NCI-H2196 (cell line): ENCODE measurements at regions not wholly inside any gene's neighbourhood (a gene's known extent, or its start where the extent isn't known, plus 50 kb on each side); places are given as distances from the start of the nearest gene placed in this dataset.

Experiments
- DNase-seq: peaks from one replicate; lab custom pipeline; 2025; ENCODE audit not compliant: unreplicated experiment; lab: John Stamatoyannopoulos, UW

DNA sequence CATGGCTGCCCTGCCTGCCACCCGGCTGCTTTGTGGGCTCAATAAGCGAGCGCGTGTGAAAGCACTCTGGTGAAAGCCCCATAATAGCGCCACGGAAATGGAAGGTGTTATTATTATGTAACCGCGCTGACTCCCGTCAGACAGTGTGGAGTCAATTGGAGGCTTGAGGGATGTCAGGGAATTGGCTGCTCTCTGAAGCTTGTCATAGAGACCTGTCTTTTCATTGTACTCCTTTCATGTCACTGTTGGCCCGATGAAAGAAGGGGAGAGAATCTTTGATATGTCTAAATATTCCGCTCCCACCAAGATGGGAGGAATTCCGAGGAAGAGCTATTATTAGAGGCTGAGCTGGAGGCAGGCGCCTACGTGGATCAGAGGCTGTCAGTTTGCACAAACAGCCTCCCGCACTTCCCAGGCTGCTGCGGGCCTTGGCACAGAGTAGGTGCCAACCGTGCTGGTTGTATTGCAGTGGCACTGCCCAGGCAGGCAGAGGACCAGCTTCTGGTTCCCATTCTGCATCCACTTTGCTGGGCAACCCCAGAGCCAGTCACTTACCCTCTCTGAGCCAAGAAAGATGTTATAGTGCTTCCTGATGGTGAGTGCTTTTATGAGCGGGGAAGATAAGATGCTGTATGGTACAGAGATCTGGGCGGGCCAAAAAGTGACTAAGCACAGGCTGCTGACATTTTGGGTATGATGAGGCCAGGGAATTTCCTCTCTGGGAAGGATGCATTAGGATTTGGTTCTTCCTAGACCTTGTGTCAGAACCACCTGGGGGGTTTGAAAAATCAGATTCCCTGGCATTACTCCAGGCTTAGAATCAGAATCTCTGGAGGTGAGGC lies 151.4 kb downstream of the RPS24 start:
- no peak for DNase-seq

GRCh38 chr10:78185693-78186055 lies 152.0 kb downstream of the RPS24 start:
- DNase-seq, result peak; percentile 4

DNA sequence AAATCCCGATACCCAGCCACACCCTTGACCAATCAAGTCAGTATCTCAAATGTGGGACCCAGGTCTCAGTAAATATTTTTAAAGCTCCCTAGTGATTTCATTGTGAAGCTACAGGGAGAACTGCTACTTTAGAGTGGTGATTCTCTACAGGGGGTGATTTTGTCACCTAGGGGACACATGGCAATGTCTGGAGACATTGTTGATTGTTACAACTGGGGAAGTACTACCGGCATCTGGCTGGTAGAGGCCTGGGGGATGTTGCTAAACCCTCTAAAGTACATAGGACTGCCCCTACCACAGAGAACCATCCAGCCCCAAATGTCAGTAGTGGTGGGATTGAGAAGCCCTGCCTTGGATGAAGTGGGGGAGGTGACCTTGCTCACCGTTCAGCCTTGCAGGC lies 152.9 kb downstream of the RPS24 start:
- DNase-seq, result no peak

GRCh38 chr10:78187371-78187770 lies 153.7 kb downstream of the RPS24 start:
- no peak for DNase-seq

GRCh38 chr10:78188446-78188845 lies 154.8 kb downstream of the RPS24 start:
- DNase-seq, result no peak

DNA sequence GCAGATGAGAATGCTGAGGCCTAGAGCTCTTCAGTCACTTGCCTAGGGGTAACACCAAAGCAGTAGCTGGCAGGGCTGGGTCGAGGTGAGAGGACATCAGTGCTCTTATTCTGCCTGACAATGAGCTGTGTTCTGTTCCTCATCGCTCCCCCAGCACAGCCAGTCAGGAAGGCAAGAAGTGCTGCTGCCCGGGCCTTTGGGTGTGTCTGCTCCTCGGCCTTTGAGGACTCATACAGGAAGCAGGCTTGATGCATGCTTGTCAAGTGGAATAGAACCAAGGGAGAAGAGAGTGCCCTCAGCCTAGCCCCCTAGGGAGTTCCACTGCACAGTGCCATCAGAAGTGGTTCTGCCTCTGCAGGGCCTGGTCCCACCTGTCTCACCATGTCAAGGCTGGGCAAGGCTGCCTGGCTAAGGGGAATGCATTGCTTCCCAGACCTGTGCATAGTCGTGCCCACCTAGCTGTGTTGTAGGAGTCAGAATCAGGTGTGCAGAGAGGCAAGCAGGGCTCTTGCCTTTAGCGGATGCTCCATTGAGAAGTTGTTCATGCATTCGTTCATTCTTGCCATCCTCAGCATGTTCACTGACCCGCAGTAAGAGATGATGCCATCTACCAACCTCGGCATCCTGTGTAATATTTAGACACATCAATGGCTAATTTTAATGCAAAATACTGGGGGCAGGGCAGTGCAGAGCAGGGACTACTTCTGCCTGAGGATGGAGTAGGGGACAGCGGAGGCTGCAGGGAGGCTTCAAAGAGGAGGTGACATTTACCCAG lies 156.6 kb downstream of the RPS24 start:
- no peak for DNase-seq

GRCh38 chr10:78191301-78191700 lies 157.6 kb downstream of the RPS24 start:
- no peak for DNase-seq

DNA sequence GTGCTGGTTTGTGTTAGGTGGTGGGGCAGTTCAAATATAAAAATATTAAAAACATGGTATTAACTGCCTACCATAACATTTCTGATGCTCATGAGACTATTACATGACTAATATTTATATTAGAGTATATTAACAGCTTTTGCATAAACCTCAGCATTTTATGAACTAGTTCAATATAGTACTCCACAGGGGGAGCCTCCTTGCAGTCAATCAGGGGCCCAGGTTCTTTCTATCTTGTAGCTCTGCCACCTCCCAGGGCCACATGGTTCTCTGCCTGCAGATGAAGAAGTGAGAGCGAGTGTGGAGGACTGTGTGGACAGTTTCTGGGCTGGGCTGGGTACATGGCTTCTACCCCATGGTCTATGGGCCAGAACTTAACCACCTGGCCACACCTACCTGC lies 159.5 kb downstream of the RPS24 start:
- DNase-seq, result no peak

GRCh38 chr10:78194050-78194449 lies 160.4 kb downstream of the RPS24 start:
- DNase-seq, result no peak

DNA sequence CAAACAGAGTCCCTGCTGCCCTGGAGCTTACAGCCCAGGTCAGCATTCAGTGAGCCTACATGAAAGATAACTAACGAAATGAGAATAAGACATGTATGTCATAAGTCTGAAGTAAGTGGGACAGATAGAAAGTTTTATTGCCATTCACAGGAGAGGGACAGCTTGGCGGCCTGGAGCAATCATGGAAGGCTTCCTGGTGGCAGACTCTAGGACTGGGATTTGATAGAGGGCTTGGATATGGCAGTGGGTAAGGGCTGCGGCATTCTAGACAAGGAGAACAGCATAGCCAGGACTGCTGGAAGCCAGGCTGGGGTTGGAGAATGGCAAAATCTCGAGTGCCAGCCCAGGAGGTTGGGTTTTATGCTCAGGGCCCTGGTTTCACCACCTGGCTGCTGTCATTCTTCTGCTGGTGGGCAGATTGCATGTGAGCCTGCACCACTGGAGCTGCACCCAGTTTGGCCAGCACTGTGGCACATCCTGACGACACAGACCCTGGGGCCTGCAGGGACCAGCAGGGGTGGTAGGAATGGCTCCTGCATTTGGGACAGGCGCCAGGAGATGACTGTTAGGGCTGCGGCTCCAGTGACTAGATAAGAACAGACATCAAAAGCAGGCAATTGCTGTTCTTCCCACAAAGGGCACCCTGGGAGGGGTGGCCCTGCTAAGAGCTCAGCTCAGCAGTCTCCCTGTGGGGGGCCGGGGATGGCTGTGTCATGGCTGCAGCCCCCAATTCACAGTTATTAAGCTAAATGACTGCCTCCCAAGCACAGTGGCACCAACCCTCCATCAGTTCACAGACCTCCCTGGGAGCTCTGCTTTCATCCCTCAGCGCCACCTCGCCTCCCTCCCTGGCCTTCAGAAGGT lies 161.1 kb downstream of the RPS24 start:
- no peak for DNase-seq

DNA sequence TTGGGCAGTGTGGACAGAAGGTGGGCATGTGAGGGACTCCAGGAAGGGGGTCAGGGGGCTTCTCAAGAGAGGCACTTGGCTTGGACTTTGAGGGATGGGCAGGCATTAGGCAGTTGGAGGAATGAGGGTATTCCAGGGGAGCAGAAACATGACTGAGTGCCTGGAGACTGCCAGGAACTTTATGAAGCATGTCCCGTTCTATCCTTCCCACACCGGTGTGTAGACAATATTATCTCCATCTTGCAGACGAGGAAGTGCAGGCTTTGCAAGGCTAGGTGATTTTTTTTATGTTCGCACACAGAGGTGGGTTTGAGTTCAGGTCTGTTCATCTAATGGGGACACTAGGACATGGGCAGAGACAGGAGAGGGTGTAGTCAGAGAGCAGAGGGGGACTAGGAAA lies 162.7 kb downstream of the RPS24 start:
- no peak for DNase-seq

DNA sequence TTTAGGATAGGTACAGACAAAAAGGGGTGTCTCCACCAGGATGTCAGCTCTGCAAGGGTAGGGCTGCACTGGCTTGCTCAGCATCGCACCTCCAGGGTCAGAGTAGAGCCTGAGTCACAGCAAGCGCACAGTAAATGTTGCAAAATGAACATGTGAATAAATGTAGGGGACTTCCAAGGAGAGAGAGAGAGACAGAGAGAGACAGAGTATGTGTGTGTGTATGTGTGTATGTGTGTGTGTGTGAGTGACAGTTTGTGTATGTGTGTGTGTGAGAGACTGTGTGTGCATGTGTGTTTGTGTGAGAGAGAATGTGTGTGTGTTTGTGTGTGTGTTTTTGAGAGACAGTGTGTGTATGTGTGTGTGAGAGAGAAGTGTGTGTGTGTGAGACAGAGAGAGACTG lies 163.3 kb downstream of the RPS24 start:
- no peak for DNase-seq

DNA sequence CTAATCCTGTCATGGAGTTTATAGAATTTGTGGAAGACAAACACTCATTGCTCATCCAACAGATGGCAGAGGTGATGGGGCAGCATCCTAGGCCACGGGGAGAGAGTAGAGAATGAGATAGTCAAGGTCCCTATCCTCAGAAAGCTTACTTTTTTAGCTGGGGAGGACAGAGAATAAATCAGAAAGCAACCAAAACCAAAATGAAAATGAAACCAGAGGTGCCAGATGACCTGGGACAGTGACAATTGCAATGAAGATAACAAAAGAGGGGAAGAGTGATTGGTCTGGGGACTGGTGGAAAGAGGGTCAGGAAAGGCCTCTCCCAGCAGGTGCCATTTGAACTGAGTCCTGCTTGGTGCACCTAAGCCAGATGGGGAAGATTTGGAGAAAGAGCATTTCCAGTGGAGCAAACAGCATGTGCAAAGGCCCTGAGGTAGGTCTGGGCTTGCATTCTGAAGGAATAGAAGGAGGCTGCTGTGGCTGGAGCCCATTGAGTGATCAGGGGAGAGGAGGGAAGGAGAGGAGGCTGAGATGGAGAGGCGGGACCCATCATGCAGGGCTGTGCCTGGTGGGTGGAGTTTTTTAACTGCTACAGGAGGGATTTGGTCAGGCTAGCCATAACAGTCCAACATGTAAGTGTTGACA lies 164.1 kb downstream of the RPS24 start:
- DNase-seq, result no peak

- DNase-seq, result no peak
Measured at GRCh38 chr10:78199005-78199725, 165.5 kb downstream of the RPS24 start.

DNA sequence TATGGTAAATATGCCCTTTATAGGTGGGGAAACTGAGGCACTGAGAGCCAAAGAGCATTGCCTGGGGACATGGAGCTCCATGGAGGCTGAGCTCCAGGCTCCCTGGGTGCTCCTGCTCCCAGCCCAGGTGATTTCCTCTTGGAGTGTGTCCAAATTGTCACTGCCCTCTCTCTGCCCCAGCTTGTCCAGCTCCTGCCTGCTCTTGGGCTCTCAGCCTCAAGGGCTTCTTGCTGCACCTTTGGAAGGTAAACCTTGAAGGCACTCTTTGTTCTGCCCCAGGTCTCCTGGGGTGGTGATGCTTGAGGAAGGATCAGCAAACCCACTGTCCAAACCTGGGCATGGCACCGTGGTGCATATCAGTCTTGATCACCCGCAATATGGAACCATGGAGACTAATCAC lies 166.1 kb downstream of the RPS24 start:
- DNase-seq, result peak; percentile 38

DNA sequence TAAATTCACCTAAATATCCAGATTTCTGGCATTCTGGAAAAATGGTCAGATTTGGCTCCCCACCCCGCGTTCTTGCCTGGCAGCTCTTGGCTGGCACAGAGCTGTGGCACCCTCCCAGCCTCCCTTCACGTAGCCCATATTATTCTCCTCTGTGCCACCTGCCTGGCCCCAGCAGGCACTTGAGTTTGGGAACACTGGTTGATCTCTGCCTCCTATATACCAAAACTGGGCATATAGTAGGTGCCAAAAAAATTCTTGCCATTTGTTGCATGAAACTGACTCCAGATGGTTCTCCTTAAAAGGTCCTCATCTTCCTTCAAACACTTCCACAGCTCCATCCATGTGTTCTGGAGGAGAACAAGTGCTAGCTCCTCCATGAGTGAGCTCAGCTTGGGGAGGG lies 167.0 kb downstream of the RPS24 start:
- DNase-seq, result no peak

GRCh38 chr10:78202386-78202785 lies 168.7 kb downstream of the RPS24 start:
- DNase-seq, result no peak

GRCh38 chr10:78203915-78204818 lies 170.5 kb downstream of the RPS24 start:
- peak; percentile 7 for DNase-seq

DNA sequence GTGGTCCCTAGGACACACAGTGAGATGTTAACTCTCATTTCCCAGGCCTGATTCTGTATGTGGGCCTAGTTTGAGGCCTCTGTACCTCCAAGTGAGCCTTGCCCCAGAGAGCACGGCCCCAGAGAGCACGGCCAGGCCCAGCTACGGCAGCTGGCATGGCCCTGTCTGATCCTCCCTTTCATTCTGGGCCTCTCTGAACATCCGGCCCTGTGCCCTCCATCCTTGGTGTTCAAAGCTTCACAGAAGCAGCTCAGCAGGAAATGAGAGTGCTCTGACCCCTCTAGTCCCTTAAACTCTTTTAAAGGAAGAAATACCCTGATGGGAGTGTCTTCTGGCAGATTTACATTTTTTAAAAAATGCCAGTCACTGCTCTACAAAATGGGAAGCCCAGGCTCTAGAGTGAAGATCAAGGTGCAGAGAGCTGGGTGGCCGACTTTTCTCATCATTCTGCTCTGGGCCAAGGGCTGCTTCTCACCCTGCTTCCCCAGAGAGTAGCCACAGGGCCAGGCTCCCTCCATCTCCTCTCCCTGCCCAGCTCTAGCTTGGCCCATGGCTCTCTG lies 171.9 kb downstream of the RPS24 start:
- DNase-seq, result no peak
